ENCODE measurements at regions not wholly inside any gene's neighbourhood (a gene's known extent, or its start where the extent isn't known, plus 50 kb on each side); places are given as distances from the start of the nearest gene placed in this dataset.

DNA sequence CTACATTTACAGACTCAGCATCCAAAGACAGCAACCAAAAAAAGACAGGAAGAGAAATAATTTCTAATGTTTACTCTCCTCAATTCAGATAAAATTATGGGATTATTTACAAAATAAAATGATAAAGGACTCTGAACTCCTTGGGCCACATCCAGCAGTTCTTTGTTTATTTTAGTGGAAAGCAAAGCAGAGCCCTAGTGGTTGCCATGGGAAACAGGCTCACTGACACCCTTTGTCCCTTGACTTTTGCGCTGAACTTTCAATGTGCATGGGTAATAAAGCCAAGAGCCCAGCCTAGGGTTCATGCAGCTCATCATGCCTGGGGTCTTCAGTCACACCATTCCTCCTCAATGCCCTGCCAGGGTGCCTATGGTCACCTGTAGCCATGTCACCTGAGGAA is 442.6 kb upstream of the IGFBP3 start:
- Histone ChIP-seq H2AK9ac (replicated peaks; ENCODE audit: low read depth, low read length, poor library complexity) (no peak overlapping the region), H3K56ac (ENCODE audit: extremely low read depth, insufficient read depth, low read length) (no peak overlapping the region), H3K9ac (ENCODE audit: low read depth, low read length) (no peak overlapping the region), H2BK5ac (ENCODE audit: low read depth, low read length, poor library complexity, severe bottlenecking) (no peak overlapping the region), H3K18ac (ENCODE audit: low read depth, low read length) (no peak overlapping the region), H3K9me1 (ENCODE audit: insufficient read depth, low read length) (peaks cover 4% of the 10 kb centered on the region; the same call in 1 of the 2 replicates), H3K14ac (replicated peaks; ENCODE audit: low read depth, low read length) (no peak overlapping the region), H3K4me1 (ENCODE audit: control insufficient read depth, insufficient read depth, low read length) (no peaks in the 10 kb centered on the region), H2AFZ (replicated peaks; ENCODE audit: low read length, poor library complexity) (peak overlapping the region; percentile 33), H2BK15ac (ENCODE audit: low read depth, low read length) (no peak overlapping the region), H3K4me2 (ENCODE audit: low read depth, low read length) (no peak overlapping the region), H2AK5ac (ENCODE audit: low read depth, low read length) (peak overlapping the region; percentile 24; the same call in 1 of the 2 replicates), H3K79me1 (ENCODE audit: low read depth in 1 of 2, low read length in 2 of 2) (no peaks in the 10 kb centered on the region), H3K23ac (ENCODE audit: low read depth, low read length) (no peak overlapping the region), H4K5ac (ENCODE audit: low read depth, low read length) (no peak overlapping the region), H3K4ac (ENCODE audit: low read depth, low read length) (peak overlapping the region; percentile 10; the same call in 1 of the 2 replicates), H3K36me3 (ENCODE audit: control insufficient read depth, insufficient read depth, low read length) (no peaks in the 10 kb centered on the region), H3K9me3 (ENCODE audit: control insufficient read depth, insufficient read depth, low read length) (no peaks in the 10 kb centered on the region), H3K4me3 (ENCODE audit: insufficient read depth, low read depth, low read length) (no peak overlapping the region), H3K27ac (ENCODE audit: insufficient read depth, low read length) (no peak overlapping the region), H4K20me1 (ENCODE audit: insufficient read depth, low read length) (no peaks in the 10 kb centered on the region), H4K8ac (ENCODE audit: low read depth in 2 of 2, low read length in 2 of 2) (no peak overlapping the region), H4K91ac (ENCODE audit: insufficient read depth, low read depth, low read length) (no peak overlapping the region), H2BK20ac (ENCODE audit: low read depth, low read length) (no peak overlapping the region), H3K27me3 (ENCODE audit: control insufficient read depth, insufficient read depth, low read length) (no peaks in the 10 kb centered on the region), H2BK120ac (ENCODE audit: low read depth, low read length) (no peak overlapping the region)
- WGBS, 2 experiments (ENCODE audit: extremely low coverage in 2 of 2, insufficient read length in 1 of 2), result no CpG with 5 or more reads among the region's 1 CpG
- intact Hi-C loops (cut with micrococcal nuclease) (loop anchor here (10.0 kb wide), 1 partner anchor 571 kb away; no protein-coding TSS in a partner anchor), dilution Hi-C loops (cut with HindIII; ENCODE audit: low sequenced_read_pairs, unreplicated experiment) (no loop called here), in situ Hi-C loops (cut with MboI; ENCODE audit: low sequenced_read_pairs) (no loop called here)
- DNase-seq (no peak), ATAC-seq (ENCODE audit: low read depth) (no peak)
- TF ChIP-seq MXI1 (IDR thresholded peaks at IDR 0.05; ENCODE audit: borderline replicate concordance, low read depth, low read length) (no peak), SMC3 (IDR thresholded peaks at IDR 0.05; ENCODE audit: low read depth, low read length) (no peak), RFX5 (IDR thresholded peaks at IDR 0.05; ENCODE audit: low read depth, low read length) (no peak), RCOR1 (IDR thresholded peaks at IDR 0.05; ENCODE audit: insufficient replicate concordance, low read length) (no peak), CEBPB (IDR thresholded peaks at IDR 0.05; ENCODE audit: low read depth, low read length) (no peak), MAZ (IDR thresholded peaks at IDR 0.05; ENCODE audit: borderline replicate concordance, low read depth, low read length) (no peak), POLR2A (IDR thresholded peaks at IDR 0.05; ENCODE audit: low read depth, low read length) (no peak), RAD21 (IDR thresholded peaks at IDR 0.05; ENCODE audit: low read length) (no peak), MAFK (IDR thresholded peaks at IDR 0.05; ENCODE audit: low read depth, low read length) (no peak), FOS (IDR thresholded peaks at IDR 0.05; ENCODE audit: low read depth, low read length) (no peak), BHLHE40 (IDR thresholded peaks at IDR 0.05; ENCODE audit: low read depth, low read length) (no peak), CHD1 (IDR thresholded peaks at IDR 0.05; ENCODE audit: low read depth, low read length) (no peak), NFE2L2 (IDR thresholded peaks at IDR 0.05; ENCODE audit: low read depth, low read length) (no peak)
- TF ChIP-seq, protein P1, sequence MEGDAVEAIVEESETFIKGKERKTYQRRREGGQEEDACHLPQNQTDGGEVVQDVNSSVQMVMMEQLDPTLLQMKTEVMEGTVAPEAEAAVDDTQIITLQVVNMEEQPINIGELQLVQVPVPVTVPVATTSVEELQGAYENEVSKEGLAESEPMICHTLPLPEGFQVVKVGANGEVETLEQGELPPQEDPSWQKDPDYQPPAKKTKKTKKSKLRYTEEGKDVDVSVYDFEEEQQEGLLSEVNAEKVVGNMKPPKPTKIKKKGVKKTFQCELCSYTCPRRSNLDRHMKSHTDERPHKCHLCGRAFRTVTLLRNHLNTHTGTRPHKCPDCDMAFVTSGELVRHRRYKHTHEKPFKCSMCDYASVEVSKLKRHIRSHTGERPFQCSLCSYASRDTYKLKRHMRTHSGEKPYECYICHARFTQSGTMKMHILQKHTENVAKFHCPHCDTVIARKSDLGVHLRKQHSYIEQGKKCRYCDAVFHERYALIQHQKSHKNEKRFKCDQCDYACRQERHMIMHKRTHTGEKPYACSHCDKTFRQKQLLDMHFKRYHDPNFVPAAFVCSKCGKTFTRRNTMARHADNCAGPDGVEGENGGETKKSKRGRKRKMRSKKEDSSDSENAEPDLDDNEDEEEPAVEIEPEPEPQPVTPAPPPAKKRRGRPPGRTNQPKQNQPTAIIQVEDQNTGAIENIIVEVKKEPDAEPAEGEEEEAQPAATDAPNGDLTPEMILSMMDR (conservative IDR thresholded peaks at IDR 0.05; ENCODE audit: low read depth, low read length), result no peak; the same call in 1 of the 2 replicates
- TF ChIP-seq, protein P2, sequence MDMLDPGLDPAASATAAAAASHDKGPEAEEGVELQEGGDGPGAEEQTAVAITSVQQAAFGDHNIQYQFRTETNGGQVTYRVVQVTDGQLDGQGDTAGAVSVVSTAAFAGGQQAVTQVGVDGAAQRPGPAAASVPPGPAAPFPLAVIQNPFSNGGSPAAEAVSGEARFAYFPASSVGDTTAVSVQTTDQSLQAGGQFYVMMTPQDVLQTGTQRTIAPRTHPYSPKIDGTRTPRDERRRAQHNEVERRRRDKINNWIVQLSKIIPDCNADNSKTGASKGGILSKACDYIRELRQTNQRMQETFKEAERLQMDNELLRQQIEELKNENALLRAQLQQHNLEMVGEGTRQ (IDR thresholded peaks at IDR 0.05; ENCODE audit: low read depth, low read length), result no peak
- TF ChIP-seq, protein P3, sequence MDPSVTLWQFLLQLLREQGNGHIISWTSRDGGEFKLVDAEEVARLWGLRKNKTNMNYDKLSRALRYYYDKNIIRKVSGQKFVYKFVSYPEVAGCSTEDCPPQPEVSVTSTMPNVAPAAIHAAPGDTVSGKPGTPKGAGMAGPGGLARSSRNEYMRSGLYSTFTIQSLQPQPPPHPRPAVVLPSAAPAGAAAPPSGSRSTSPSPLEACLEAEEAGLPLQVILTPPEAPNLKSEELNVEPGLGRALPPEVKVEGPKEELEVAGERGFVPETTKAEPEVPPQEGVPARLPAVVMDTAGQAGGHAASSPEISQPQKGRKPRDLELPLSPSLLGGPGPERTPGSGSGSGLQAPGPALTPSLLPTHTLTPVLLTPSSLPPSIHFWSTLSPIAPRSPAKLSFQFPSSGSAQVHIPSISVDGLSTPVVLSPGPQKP (IDR thresholded peaks at IDR 0.05; ENCODE audit: borderline replicate concordance, low read depth, low read length), result no peak
- POLR2A ChIA-PET (ENCODE audit: unreplicated experiment), result no interaction called here
- CTCF ChIA-PET, result interaction anchor here (0.6 to 1.3 kb wide), 3 partner anchors 9 to 826 kb away, joined by 3 read pairs; no protein-coding TSS in a partner anchor
- no TSS peak for BruUV-seq (replicated peaks)

Data from IMR-90 (cell line).